GM13976 (cell line): ENCODE measurements at regions not wholly inside any gene's neighbourhood (a gene's known extent, or its start where the extent isn't known, plus 50 kb on each side); places are given as distances from the start of the nearest gene placed in this dataset.

Experiments used
- DNase-seq: peaks from one replicate; pipeline ENCODE4 v3.0.0; 2012; ENCODE audit warnings: low spot score
- CTCF ChIP-seq: IDR thresholded peaks from 2 replicates; pipeline ENCODE4 v1.5.1; 2012; ENCODE audit warnings: borderline replicate concordance, mild to moderate bottlenecking; ENCODE audit not compliant: insufficient read depth; ENCODE audit errors: extremely low read depth, missing control alignments, control extremely low read depth
- in situ Hi-C: fragments of 300-500 bp; cut with MboI; formaldehyde crosslinking; loops from one replicate; pipeline ENCODE4 v1.12.0; 2022; ENCODE audit warnings: low sequenced_read_pairs, mixed read lengths, inconsistent platforms; ENCODE audit not compliant: unreplicated experiment

- in situ Hi-C loops = no loop called here
- TF ChIP-seq CTCF = no peak
- no peak for DNase-seq
Measured at GRCh38 chr10:117754770-117755658, 212.5 kb downstream of the EMX2 start.

- DNase-seq = no peak
- in situ Hi-C loops = no loop called here
Measured at GRCh38 chr10:117755659-117756014, 213.1 kb downstream of the EMX2 start.

GRCh38 chr10:117757086-117757720, 214.7 kb downstream of the EMX2 start:
- no peak for DNase-seq
- in situ Hi-C loops = no loop called here
- TF ChIP-seq CTCF = no peak

More at GRCh38 chr10:117755659-117756014, 213.1 kb downstream of the EMX2 start:
- no peak for TF ChIP-seq CTCF

- DNase-seq = no peak
Measured at GRCh38 chr10:117759266-117759665, 216.7 kb downstream of the EMX2 start.

GRCh38 chr10:117761695-117762094, 219.1 kb downstream of the EMX2 start:
- DNase-seq = no peak
- no peak for TF ChIP-seq CTCF
- in situ Hi-C loops = no loop called here

More at GRCh38 chr10:117759266-117759665, 216.7 kb downstream of the EMX2 start:
- TF ChIP-seq CTCF = no peak
- in situ Hi-C loops = no loop called here

- in situ Hi-C loops = no loop called here
Measured at GRCh38 chr10:117762126-117762818, 219.7 kb downstream of the EMX2 start.

More at GRCh38 chr10:117762126-117762818, 219.7 kb downstream of the EMX2 start:
- TF ChIP-seq CTCF = no peak
- DNase-seq = no peak
